Peyer's patch (tissue), 4 donors: ENCODE measurements at regions not wholly inside any gene's neighbourhood (a gene's known extent, or its start where the extent isn't known, plus 50 kb on each side); places are given as distances from the start of the nearest gene placed in this dataset.

ENCODE experiments used
- POLR2A ChIP-seq, 2 donors: fragments of 450-650 bp; IDR thresholded peaks; one replicate each; pipeline ENCODE4 v1.5.1; 2017; ENCODE audit warnings: antibody characterized with exemption in 2 of 2, mild to moderate bottlenecking in 2 of 2, moderate library complexity in 2 of 2
- TF ChIP-seq, protein P1 (sequence below), 6 experiments: fragments of 450-650 bp in 4 of 6; fragments of 200-600 bp in 2 of 6; sonication (generic) in 1 of 6; IDR thresholded peaks; one replicate each; pipeline ENCODE4 v1.5.1; 2017 to 2019; ENCODE audit warnings: antibody characterized with exemption in 6 of 6, mild to moderate bottlenecking in 3 of 6, moderate library complexity in 1 of 6

DNA sequence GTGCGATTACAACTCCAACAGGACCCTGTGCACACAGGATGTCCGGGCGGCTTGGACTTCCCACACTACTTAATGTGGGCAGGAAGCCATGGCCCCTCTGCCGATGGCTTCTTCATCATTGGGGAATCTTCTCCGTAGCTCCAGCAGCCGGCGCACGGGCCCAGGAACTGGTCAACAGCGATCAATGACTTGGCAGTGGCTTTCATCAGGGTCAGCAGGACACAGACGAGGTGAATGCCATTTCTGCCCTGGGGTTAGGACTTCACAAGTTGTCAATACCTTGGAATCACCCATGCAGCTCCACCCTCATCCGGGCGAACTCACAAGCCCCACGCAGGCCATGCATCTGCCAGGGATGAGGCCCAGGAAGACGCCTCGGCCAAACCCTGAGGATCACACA is 645.7 kb downstream of the BRD1 start:
- no peak for TF ChIP-seq POLR2A (IDR thresholded peaks at IDR 0.05)
- TF ChIP-seq, protein P1, sequence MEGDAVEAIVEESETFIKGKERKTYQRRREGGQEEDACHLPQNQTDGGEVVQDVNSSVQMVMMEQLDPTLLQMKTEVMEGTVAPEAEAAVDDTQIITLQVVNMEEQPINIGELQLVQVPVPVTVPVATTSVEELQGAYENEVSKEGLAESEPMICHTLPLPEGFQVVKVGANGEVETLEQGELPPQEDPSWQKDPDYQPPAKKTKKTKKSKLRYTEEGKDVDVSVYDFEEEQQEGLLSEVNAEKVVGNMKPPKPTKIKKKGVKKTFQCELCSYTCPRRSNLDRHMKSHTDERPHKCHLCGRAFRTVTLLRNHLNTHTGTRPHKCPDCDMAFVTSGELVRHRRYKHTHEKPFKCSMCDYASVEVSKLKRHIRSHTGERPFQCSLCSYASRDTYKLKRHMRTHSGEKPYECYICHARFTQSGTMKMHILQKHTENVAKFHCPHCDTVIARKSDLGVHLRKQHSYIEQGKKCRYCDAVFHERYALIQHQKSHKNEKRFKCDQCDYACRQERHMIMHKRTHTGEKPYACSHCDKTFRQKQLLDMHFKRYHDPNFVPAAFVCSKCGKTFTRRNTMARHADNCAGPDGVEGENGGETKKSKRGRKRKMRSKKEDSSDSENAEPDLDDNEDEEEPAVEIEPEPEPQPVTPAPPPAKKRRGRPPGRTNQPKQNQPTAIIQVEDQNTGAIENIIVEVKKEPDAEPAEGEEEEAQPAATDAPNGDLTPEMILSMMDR (IDR thresholded peaks at IDR 0.05): no peak
